H9 (cell line): ENCODE measurements at regions not wholly inside any gene's neighbourhood (a gene's known extent, or its start where the extent isn't known, plus 50 kb on each side); places are given as distances from the start of the nearest gene placed in this dataset.

Experiments
- DNase-seq: peaks from one replicate; pipeline ENCODE4 v3.0.0-alpha.2; 2017
- H2AFZ ChIP-seq: one replicate; pipeline ENCODE4 v1.6.1; 2013; ENCODE audit warnings: mild to moderate bottlenecking, low read length, control low read depth, moderate library complexity
- H2AK5ac ChIP-seq: 2 replicates; pipeline ENCODE4 v1.6.1; 2013; ENCODE audit warnings: low read length, control low read depth, mixed read lengths; ENCODE audit not compliant: insufficient read length
- H2BK120ac ChIP-seq: one replicate; pipeline ENCODE4 v1.6.1; 2013; ENCODE audit warnings: low read depth, mild to moderate bottlenecking, low read length, control low read depth, inconsistent platforms; ENCODE audit not compliant: poor library complexity, severe bottlenecking
- H2BK12ac ChIP-seq: 2 replicates; pipeline ENCODE4 v1.6.1; 2013; ENCODE audit warnings: low read length, control low read depth, mixed read lengths, low read depth; ENCODE audit not compliant: insufficient read length
- H2BK15ac ChIP-seq: 2 replicates; pipeline ENCODE4 v1.6.1; 2013; ENCODE audit warnings: low read depth, low read length, control low read depth
- H2BK20ac ChIP-seq: one replicate; pipeline ENCODE4 v1.6.1; 2013; ENCODE audit warnings: low read depth, mild to moderate bottlenecking, low read length, control low read depth, inconsistent platforms; ENCODE audit not compliant: poor library complexity, severe bottlenecking
- H2BK5ac ChIP-seq: 2 replicates; pipeline ENCODE4 v1.6.1; 2013; ENCODE audit warnings: low read length, control low read depth, mixed read lengths; ENCODE audit not compliant: insufficient read length
- H3K14ac ChIP-seq: 2 replicates; pipeline ENCODE4 v1.6.1; 2013; ENCODE audit warnings: low read length, control low read depth; ENCODE audit not compliant: insufficient read depth
- H3K18ac ChIP-seq: 2 replicates; pipeline ENCODE4 v1.6.1; 2013; ENCODE audit warnings: low read depth, mild to moderate bottlenecking, mixed read lengths, low read length, control low read depth; ENCODE audit not compliant: insufficient read length
- H3K23ac ChIP-seq: 2 replicates; pipeline ENCODE4 v1.6.1; 2013; ENCODE audit warnings: low read length, control low read depth, mixed read lengths, low read depth; ENCODE audit not compliant: insufficient read length
- H3K23me2 ChIP-seq: 2 replicates; pipeline ENCODE4 v1.6.1; 2013; ENCODE audit warnings: low read depth, mild to moderate bottlenecking, mixed read lengths, low read length, control low read depth; ENCODE audit not compliant: insufficient read length, poor library complexity, severe bottlenecking
- H3K27ac ChIP-seq: 2 replicates; pipeline ENCODE4 v1.5.1; 2013; ENCODE audit warnings: low read length, control low read depth, mixed read lengths, low read depth; ENCODE audit not compliant: insufficient read length
- H3K27me3 ChIP-seq: 2 replicates; pipeline ENCODE4 v1.6.1; 2013; ENCODE audit warnings: low read length, control low read depth, inconsistent platforms; ENCODE audit not compliant: insufficient read depth
- H3K4ac ChIP-seq: 2 replicates; pipeline ENCODE4 v1.6.1; 2013; ENCODE audit warnings: low read depth, mild to moderate bottlenecking, control low read depth, inconsistent platforms, low read length, moderate library complexity
- H3K4me1 ChIP-seq: 2 replicates; pipeline ENCODE4 v1.6.1; 2013; ENCODE audit warnings: low read length, control low read depth, inconsistent platforms; ENCODE audit not compliant: insufficient read depth
- H3K4me2 ChIP-seq: 2 replicates; pipeline ENCODE4 v1.6.1; 2013; ENCODE audit warnings: low read length, control low read depth, mixed read lengths; ENCODE audit not compliant: insufficient read length, insufficient read depth
- H3K56ac ChIP-seq: 2 replicates; pipeline ENCODE4 v1.6.1; 2013; ENCODE audit warnings: low read depth, mild to moderate bottlenecking, mixed read lengths, low read length, control low read depth; ENCODE audit not compliant: insufficient read length
- H3K79me1 ChIP-seq: 2 replicates; pipeline ENCODE4 v1.6.1; 2013; ENCODE audit warnings: low read depth, mild to moderate bottlenecking, moderate library complexity, low read length, control low read depth, inconsistent platforms; ENCODE audit not compliant: insufficient read depth, poor library complexity, severe bottlenecking
- H3K79me2 ChIP-seq: 2 replicates; pipeline ENCODE4 v1.6.1; 2013; ENCODE audit warnings: low read length, control low read depth, inconsistent platforms; ENCODE audit not compliant: insufficient read depth
- H3K9ac ChIP-seq: 2 replicates; pipeline ENCODE4 v1.6.1; 2013; ENCODE audit warnings: low read length, control low read depth, mixed read lengths; ENCODE audit not compliant: insufficient read length; ENCODE audit errors: extremely low read depth
- H3K9me3 ChIP-seq: one replicate; pipeline ENCODE4 v1.6.1; 2013; ENCODE audit warnings: low read depth, low read length, inconsistent platforms; ENCODE audit not compliant: control insufficient read depth
- H3T11ph ChIP-seq: one replicate; pipeline ENCODE4 v1.6.1; 2013; ENCODE audit warnings: mild to moderate bottlenecking, low read length, control low read depth, inconsistent platforms
- H4K20me1 ChIP-seq: one replicate; pipeline ENCODE4 v1.6.1; 2013; ENCODE audit not compliant: control insufficient read depth, insufficient read length, insufficient read depth
- H4K5ac ChIP-seq: 2 replicates; pipeline ENCODE4 v1.6.1; 2013; ENCODE audit warnings: low read depth, mild to moderate bottlenecking, mixed read lengths, low read length, control low read depth; ENCODE audit not compliant: insufficient read length
- H4K8ac ChIP-seq: replicated peaks from 2 replicates; pipeline ENCODE4 v1.6.1; 2013; ENCODE audit warnings: low read length, control low read depth, mixed read lengths, low read depth; ENCODE audit not compliant: insufficient read length
- H4K91ac ChIP-seq: 2 replicates; pipeline ENCODE4 v1.6.1; 2013; ENCODE audit warnings: low read depth, mild to moderate bottlenecking, moderate library complexity, mixed read lengths, low read length, control low read depth; ENCODE audit not compliant: insufficient read length
- H3K27ac Mint-ChIP-seq, 3 experiments: 2 replicates in 2 of 3; 3 replicates in 1 of 3; pipeline ENCODE4 v1.8.0; 2020 to 2021; ENCODE audit warnings: mixed read lengths in 3 of 3, mild to moderate bottlenecking in 1 of 3, moderate library complexity in 1 of 3
- H3K27me3 Mint-ChIP-seq: 2 replicates; pipeline ENCODE4 v1.8.0; 2021; ENCODE audit warnings: low read depth, mild to moderate bottlenecking, moderate library complexity, mixed read lengths
- H3K36me3 Mint-ChIP-seq, 3 experiments: 2 replicates in 2 of 3; 3 replicates in 1 of 3; pipeline ENCODE4 v1.8.0; 2020 to 2021; ENCODE audit warnings: low read depth in 3 of 3, mixed read lengths in 3 of 3; ENCODE audit not compliant: insufficient read depth in 1 of 3
- H3K4me1 Mint-ChIP-seq, 2 experiments: 2 replicates each; pipeline ENCODE4 v1.8.0; 2020; ENCODE audit warnings: mixed read lengths in 2 of 2
- H3K4me3 Mint-ChIP-seq, 2 experiments: 2 replicates in 1 of 2; 3 replicates in 1 of 2; pipeline ENCODE4 v1.8.0; 2020 to 2021; ENCODE audit warnings: mild to moderate bottlenecking in 2 of 2, mixed read lengths in 2 of 2, moderate library complexity in 1 of 2
- H3K9me3 Mint-ChIP-seq, 2 experiments: 2 replicates in 1 of 2; 3 replicates in 1 of 2; pipeline ENCODE4 v1.8.0; 2020; ENCODE audit warnings: mild to moderate bottlenecking in 2 of 2, mixed read lengths in 2 of 2, moderate library complexity in 1 of 2
- WGBS: extraction: QIAGEN DNeasy Blood & Tissue Kit; methylation state at CpG from one replicate; pipeline ENCODE4 v1.1.7; 2013; ENCODE audit warnings: missing lambda C conversion rate, low lambda C conversion rate, mixed read lengths; ENCODE audit not compliant: insufficient read length; ENCODE audit errors: extremely low coverage; 5-methylcytosine and 5-hydroxymethylcytosine counted together
- TF ChIP-seq, protein P1 (sequence below): fragments of 200-600 bp; sonication (generic); conservative IDR thresholded peaks from 3 replicates; pipeline ENCODE4 v1.8.0; 2021; ENCODE audit warnings: antibody characterized with exemption, mild to moderate bottlenecking

DNA sequence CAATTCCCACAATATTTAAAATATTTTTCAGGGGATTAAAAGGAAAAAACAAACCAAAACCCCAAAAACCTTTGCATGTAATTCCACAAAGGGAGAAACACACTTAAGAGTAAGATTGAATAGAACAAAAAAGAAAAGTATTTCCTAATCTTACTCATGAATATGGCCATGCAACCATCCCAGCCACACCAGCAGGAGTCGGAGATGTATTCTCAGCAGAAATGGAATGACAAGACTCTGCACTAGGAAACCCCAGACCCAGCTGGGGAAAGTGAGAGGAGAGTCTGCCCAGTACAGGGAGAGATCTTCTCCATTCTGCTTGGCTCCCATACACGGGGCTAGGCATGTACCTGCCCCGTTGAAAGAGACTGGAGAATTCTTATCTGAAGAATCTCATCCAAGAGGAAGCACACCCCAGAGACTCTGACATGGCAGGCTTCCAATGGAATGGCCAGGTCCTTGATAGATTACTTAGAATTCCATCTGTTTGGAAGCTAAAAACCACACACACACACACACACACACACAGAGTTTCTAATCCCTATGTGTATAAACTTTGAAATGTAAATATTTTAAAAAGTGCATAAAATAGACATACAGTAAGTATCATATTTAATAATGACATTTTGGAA is 118.8 kb downstream of the GADD45G start:
- H3K9me3 Mint-ChIP-seq: no peaks in the 10 kb centered on the region
- Histone ChIP-seq H3K56ac (no peak overlapping the region), H2BK5ac (no peak overlapping the region), H3K79me2 (no peaks in the 10 kb centered on the region), H4K8ac (no peak overlapping the region), H4K91ac (no peak overlapping the region), H2BK20ac (no peak overlapping the region), H3K18ac (no peak overlapping the region), H3K4me1 (no peaks in the 10 kb centered on the region), H2BK120ac (no peak overlapping the region), H3T11ph (no peak overlapping the region), H2BK12ac (no peak overlapping the region), H3K23me2 (no peaks in the 10 kb centered on the region), H2AFZ (no peak overlapping the region), H3K9me3 (no peaks in the 10 kb centered on the region), H3K4ac (no peak overlapping the region), H3K23ac (no peak overlapping the region), H3K9ac (no peak overlapping the region), H4K20me1 (no peaks in the 10 kb centered on the region), H3K4me2 (no peak overlapping the region), H2BK15ac (no peak overlapping the region), H3K27ac (no peak overlapping the region), H2AK5ac (no peak overlapping the region), H3K27me3 (no peaks in the 10 kb centered on the region), H4K5ac (no peak overlapping the region), H3K79me1 (no peaks in the 10 kb centered on the region), H3K14ac (no peak overlapping the region)
- no peaks in the 10 kb centered on the region for H3K36me3 Mint-ChIP-seq
- no peak overlapping the region for H3K27ac Mint-ChIP-seq
- no peak overlapping the region for H3K4me3 Mint-ChIP-seq
- no CpG with 5 or more reads among the region's 3 CpGs for WGBS
- TF ChIP-seq, protein P1, sequence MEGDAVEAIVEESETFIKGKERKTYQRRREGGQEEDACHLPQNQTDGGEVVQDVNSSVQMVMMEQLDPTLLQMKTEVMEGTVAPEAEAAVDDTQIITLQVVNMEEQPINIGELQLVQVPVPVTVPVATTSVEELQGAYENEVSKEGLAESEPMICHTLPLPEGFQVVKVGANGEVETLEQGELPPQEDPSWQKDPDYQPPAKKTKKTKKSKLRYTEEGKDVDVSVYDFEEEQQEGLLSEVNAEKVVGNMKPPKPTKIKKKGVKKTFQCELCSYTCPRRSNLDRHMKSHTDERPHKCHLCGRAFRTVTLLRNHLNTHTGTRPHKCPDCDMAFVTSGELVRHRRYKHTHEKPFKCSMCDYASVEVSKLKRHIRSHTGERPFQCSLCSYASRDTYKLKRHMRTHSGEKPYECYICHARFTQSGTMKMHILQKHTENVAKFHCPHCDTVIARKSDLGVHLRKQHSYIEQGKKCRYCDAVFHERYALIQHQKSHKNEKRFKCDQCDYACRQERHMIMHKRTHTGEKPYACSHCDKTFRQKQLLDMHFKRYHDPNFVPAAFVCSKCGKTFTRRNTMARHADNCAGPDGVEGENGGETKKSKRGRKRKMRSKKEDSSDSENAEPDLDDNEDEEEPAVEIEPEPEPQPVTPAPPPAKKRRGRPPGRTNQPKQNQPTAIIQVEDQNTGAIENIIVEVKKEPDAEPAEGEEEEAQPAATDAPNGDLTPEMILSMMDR: no peak
- no peak for DNase-seq
- H3K27me3 Mint-ChIP-seq: peaks cover 2% of the 10 kb centered on the region
- peaks cover 2 to 3% of the 10 kb centered on the region in 2 experiments; a peak in 1 of 4 replicates for H3K4me1 Mint-ChIP-seq
